ENCODE measurements at regions not wholly inside any gene's neighbourhood (a gene's known extent, or its start where the extent isn't known, plus 50 kb on each side); places are given as distances from the start of the nearest gene placed in this dataset.

- TF ChIP-seq ARNTL (CRISPR knock-in tag; IDR thresholded peaks at IDR 0.05; ENCODE audit: borderline replicate concordance, low read depth) = no peak
- no peak for TF ChIP-seq RARB (CRISPR knock-in tag; IDR thresholded peaks at IDR 0.05)
- TF ChIP-seq ZC3H10 (CRISPR knock-in tag; IDR thresholded peaks at IDR 0.05) = no peak
- TF ChIP-seq GLIS3 (CRISPR knock-in tag; IDR thresholded peaks at IDR 0.05) = no peak
- no peak for TF ChIP-seq TOX (CRISPR knock-in tag; IDR thresholded peaks at IDR 0.05; ENCODE audit: borderline replicate concordance)
- no peak for TF ChIP-seq ZFP3 (CRISPR knock-in tag; IDR thresholded peaks at IDR 0.05)
- no peak for TF ChIP-seq ESRRG (CRISPR knock-in tag; IDR thresholded peaks at IDR 0.05)
- no peak for TF ChIP-seq OSR1 (CRISPR knock-in tag; IDR thresholded peaks at IDR 0.05)
- TF ChIP-seq BACH2 (CRISPR knock-in tag; IDR thresholded peaks at IDR 0.05; ENCODE audit: borderline replicate concordance) = no peak
- TF ChIP-seq CREB5 (CRISPR knock-in tag; IDR thresholded peaks at IDR 0.05; ENCODE audit: low read depth) = no peak
- no peak for TF ChIP-seq ZFP30 (CRISPR knock-in tag; IDR thresholded peaks at IDR 0.05)
These were observed 56.4 kb upstream of the CCDC6 start for GRCh38 chr10:59962756-59963155.

Measured in SK-N-SH treated with all-trans-retinoic acid at 6 μM for 48 hours (cell line).